Adrenal gland (tissue), 9 donors: ENCODE measurements at regions not wholly inside any gene's neighbourhood (a gene's known extent, or its start where the extent isn't known, plus 50 kb on each side); places are given as distances from the start of the nearest gene placed in this dataset.
"Not testable (repeated sequence)": the region's sequence is repeated elsewhere in the genome, so short reads cannot be mapped to it uniquely, and the experiment has no call there.

Source experiments
- DNase-seq, 7 donors: peaks; one replicate each; pipeline ENCODE4 v3.0.0-alpha.2; 2019 to 2020
- H3K27ac ChIP-seq, 5 donors: fragments of 200-600 bp; sonication (generic) in 4 of 5; 1 replicate in 3 of 5; 2 replicates in 2 of 5; pipeline versions ENCODE4 v1.5.1 to v1.8.0; 2016 to 2020; ENCODE audit warnings: mild to moderate bottlenecking in 1 of 5
- H3K27me3 ChIP-seq: fragments of 200-600 bp; 2 replicates; pipeline ENCODE4 v1.8.0; 2021
- H3K36me3 ChIP-seq, 2 donors: fragments of 200-600 bp; replicated peaks in 1 of 2; 1 replicate in 1 of 2; 2 replicates in 1 of 2; pipeline versions ENCODE4 v1.5.1 to v1.8.0; 2018 to 2022
- H3K4me1 ChIP-seq, 2 donors: fragments of 200-600 bp; replicated peaks in 1 of 2; 1 replicate in 1 of 2; 2 replicates in 1 of 2; pipeline versions ENCODE4 v1.5.1 to v1.8.0; 2018 to 2021
- H3K4me3 ChIP-seq, 4 donors: fragments of 200-600 bp; sonication (generic) in 3 of 4; one replicate each; pipeline ENCODE4 v1.5.1; 2016 to 2018
- H3K9me3 ChIP-seq, 3 donors: fragments of 200-600 bp; sonication (generic) in 1 of 3; replicated peaks in 1 of 3; 1 replicate in 2 of 3; 2 replicates in 1 of 3; pipeline versions ENCODE4 v1.5.1 to v1.8.0; 2016 to 2021
- POLR2A ChIP-seq, 2 donors: fragments of 450-650 bp; IDR thresholded peaks; one replicate each; pipeline ENCODE4 v1.6.1; 2017; ENCODE audit warnings: antibody characterized with exemption in 2 of 2, mild to moderate bottlenecking in 2 of 2, moderate library complexity in 1 of 2
- WGBS, 4 donors: extraction: QIAGEN DNeasy Blood & Tissue Kit in 2 of 4; methylation state at CpG; one replicate each; pipeline versions ENCODE4 v1.1.5 to v1.1.7; 2013 to 2017; 5-methylcytosine and 5-hydroxymethylcytosine counted together
- intact Hi-C, 2 donors: fragments of 100-400 bp; cut with DNase I; formaldehyde crosslinking; loops; one replicate each; pipeline versions ENCODE4 v1.14.1 to v1.15.0; 2022 to 2023
- TF ChIP-seq, protein P1 (sequence below), 6 experiments: fragments of 450-650 bp in 4 of 6; fragments of 200-600 bp in 2 of 6; sonication (generic) in 1 of 6; IDR thresholded peaks; 1 replicate in 5 of 6; 2 replicates in 1 of 6; pipeline versions ENCODE4 v1.5.1 to v1.8.0; 2016 to 2021; ENCODE audit warnings: antibody characterized with exemption in 6 of 6, mild to moderate bottlenecking in 2 of 6, moderate library complexity in 1 of 6
- donor health status: healthy with polysubstance abuse.
- donor health status: Bipolar disorder and iron deficiency.
- donor health status: DM: yes; HTN: yes; CAD: no.
- donor health status: DM: no; HTN: no; CAD: no.
- donor health status: DM: no; HTN: no; CAD: no.

- intact Hi-C loops = no loop called here
- Histone ChIP-seq H3K4me1 (no peaks in the 10 kb centered on the region), H3K27ac (no peak overlapping the region), H3K9me3 (no peaks in the 10 kb centered on the region), H3K4me3 (no peak overlapping the region), H3K27me3 (no peaks in the 10 kb centered on the region), H3K36me3 (no peaks in the 10 kb centered on the region)
- TF ChIP-seq POLR2A (IDR thresholded peaks at IDR 0.05) = no peak
- TF ChIP-seq, protein P1, sequence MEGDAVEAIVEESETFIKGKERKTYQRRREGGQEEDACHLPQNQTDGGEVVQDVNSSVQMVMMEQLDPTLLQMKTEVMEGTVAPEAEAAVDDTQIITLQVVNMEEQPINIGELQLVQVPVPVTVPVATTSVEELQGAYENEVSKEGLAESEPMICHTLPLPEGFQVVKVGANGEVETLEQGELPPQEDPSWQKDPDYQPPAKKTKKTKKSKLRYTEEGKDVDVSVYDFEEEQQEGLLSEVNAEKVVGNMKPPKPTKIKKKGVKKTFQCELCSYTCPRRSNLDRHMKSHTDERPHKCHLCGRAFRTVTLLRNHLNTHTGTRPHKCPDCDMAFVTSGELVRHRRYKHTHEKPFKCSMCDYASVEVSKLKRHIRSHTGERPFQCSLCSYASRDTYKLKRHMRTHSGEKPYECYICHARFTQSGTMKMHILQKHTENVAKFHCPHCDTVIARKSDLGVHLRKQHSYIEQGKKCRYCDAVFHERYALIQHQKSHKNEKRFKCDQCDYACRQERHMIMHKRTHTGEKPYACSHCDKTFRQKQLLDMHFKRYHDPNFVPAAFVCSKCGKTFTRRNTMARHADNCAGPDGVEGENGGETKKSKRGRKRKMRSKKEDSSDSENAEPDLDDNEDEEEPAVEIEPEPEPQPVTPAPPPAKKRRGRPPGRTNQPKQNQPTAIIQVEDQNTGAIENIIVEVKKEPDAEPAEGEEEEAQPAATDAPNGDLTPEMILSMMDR (IDR thresholded peaks at IDR 0.05) = no peak
- 68 to 78% (median 71%) methylated on average over 5 of the region's 5 CpGs for WGBS, 4 donors
- DNase-seq = no peak
Measured at GRCh38 chr2:212797484-212798205, 259.0 kb upstream of the ERBB4 start.

DNA sequence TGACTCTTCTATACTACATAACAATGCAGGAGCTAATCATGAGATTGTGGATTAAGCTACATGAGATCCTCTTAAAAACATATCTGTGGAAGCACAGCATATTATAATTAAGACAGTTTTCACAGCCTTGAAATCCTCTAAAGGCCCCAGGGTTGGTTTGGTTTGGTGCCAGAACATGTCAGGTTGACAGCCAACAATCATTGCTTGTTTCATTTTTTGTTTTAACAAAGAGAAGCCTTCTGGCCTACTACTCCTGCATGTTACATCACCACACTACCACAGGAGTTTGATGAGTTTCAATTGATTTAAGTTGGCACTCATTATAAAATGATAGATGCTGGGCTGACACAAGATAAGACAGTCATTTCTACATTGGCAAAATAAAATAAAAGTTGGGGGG lies 255.9 kb upstream of the ERBB4 start:
- intact Hi-C loops = no loop called here

DNA sequence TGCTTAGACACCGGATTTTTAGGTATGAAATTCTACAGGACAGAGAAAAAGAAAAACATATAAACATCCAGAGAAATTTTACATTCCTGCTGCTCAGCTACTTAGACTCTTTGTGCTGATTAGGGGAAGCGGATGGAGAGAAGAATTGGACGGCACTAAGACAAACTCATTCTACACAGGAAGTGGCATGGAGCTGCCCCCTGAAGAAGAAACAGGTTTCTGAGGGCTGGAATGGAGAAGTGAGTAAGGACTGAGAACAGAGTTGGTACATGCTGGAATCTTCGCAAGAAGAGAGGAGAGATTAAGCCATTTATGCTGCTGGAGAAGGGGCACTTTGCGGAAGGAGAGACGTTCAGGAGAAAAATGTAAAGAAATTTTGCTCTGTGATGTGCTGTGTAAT lies 253.0 kb upstream of the ERBB4 start:
- Histone ChIP-seq H3K9me3 (no peaks in the 10 kb centered on the region), H3K27ac (no peak overlapping the region), H3K4me3 (no peak overlapping the region), H3K36me3 (no peaks in the 10 kb centered on the region), H3K27me3 (no peaks in the 10 kb centered on the region), H3K4me1 (no peaks in the 10 kb centered on the region)
- no peak for DNase-seq
- WGBS, 4 donors = 80 to 85% (median 81%) methylated on average over 6 of the region's 6 CpGs
- intact Hi-C loops = no loop called here
- TF ChIP-seq, protein P1 (IDR thresholded peaks at IDR 0.05) = no peak
- no peak for TF ChIP-seq POLR2A (IDR thresholded peaks at IDR 0.05)

More for the DNA sequence above, 255.9 kb upstream of the ERBB4 start:
- no peak overlapping the region for H3K4me3 ChIP-seq
- DNase-seq = no peak
- TF ChIP-seq, protein P1 (IDR thresholded peaks at IDR 0.05) = no peak
- no peaks in the 10 kb centered on the region for H3K9me3 ChIP-seq
- H3K36me3 ChIP-seq = no peaks in the 10 kb centered on the region
- no peaks in the 10 kb centered on the region for H3K27me3 ChIP-seq
- H3K27ac ChIP-seq = no peak overlapping the region
- H3K4me1 ChIP-seq = no peaks in the 10 kb centered on the region

- H3K27me3 ChIP-seq, intact Hi-C loops, DNase-seq, H3K27ac ChIP-seq, H3K36me3 ChIP-seq, H3K4me3 ChIP-seq, H3K9me3 ChIP-seq, H3K4me1 ChIP-seq: not testable (repeated sequence)
- 74 to 87% (median 79%) methylated on average over 5 of the region's 5 CpGs for WGBS, 4 donors
Measured at GRCh38 chr2:212786088-212786487, 247.5 kb upstream of the ERBB4 start.

DNA sequence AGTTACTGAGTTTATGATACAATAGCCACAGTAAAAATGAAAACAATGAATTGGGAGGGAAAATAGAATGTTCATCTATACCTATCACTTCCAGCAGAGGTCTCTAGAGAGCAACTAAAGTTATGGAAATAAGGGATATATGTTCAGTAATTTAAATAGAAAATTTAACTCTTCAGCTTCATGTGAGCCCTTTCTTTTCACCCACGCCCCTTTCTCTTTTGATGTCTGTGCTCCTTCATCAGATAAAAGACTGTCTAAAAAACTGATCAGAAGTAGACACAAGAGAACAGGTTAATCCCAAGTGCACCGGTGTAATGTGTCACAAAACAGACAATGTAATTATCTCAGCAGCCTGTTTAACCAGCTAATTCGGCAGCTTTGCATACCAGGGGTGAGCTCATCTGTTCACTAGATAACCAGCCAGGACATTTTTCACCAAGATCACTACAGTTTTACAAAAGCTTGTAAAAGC lies 238.5 kb upstream of the ERBB4 start:
- no peak overlapping the region for H3K27ac ChIP-seq
- no peaks in the 10 kb centered on the region for H3K9me3 ChIP-seq
- no peaks in the 10 kb centered on the region for H3K36me3 ChIP-seq
- no peaks in the 10 kb centered on the region for H3K4me1 ChIP-seq
- intact Hi-C loops = loop anchor here (5.0 kb wide), 1 partner anchor 375 kb away; the partner anchor contains the start of gene IKZF2 (in 2 of the 2)
- no peak for TF ChIP-seq POLR2A (IDR thresholded peaks at IDR 0.05)
- TF ChIP-seq, protein P1 (IDR thresholded peaks at IDR 0.05) = peak; percentile 37 to 71 (median 61)
- WGBS, 4 donors = 18 to 21% (median 19%) methylated on average over 3 of the region's 3 CpGs
- H3K27me3 ChIP-seq = no peaks in the 10 kb centered on the region
- DNase-seq = no peak
- H3K4me3 ChIP-seq = no peak overlapping the region
